ENCODE measurements at regions not wholly inside any gene's neighbourhood (a gene's known extent, or its start where the extent isn't known, plus 50 kb on each side); places are given as distances from the start of the nearest gene placed in this dataset.

- Histone ChIP-seq H3K36me3 (ENCODE audit: control insufficient read depth, insufficient read depth, low read length) (no peaks in the 10 kb centered on the region), H3K27me3 (ENCODE audit: control insufficient read depth, insufficient read depth, low read length) (no peaks in the 10 kb centered on the region), H3K4me3 (ENCODE audit: low read depth, low read length) (no peak overlapping the region)
- no peak for TF ChIP-seq CTCF (IDR thresholded peaks at IDR 0.05; ENCODE audit: insufficient read depth, low read length, severe bottlenecking)
- FAIRE-seq (no peak), DNase-seq (ENCODE audit: low read depth) (no peak)
These were observed 588.3 kb upstream of the ZFHX3 start for GRCh38 chr16:73636196-73636595.

- DNase-seq (ENCODE audit: low read depth) (no peak), FAIRE-seq (no peak)
- Histone ChIP-seq H3K36me3 (ENCODE audit: control insufficient read depth, insufficient read depth, low read length) (no peaks in the 10 kb centered on the region), H3K4me3 (ENCODE audit: low read depth, low read length) (no peak overlapping the region), H3K27me3 (ENCODE audit: control insufficient read depth, insufficient read depth, low read length) (no peaks in the 10 kb centered on the region)
- no peak for TF ChIP-seq CTCF (IDR thresholded peaks at IDR 0.05; ENCODE audit: insufficient read depth, low read length, severe bottlenecking)
These were observed 581.1 kb upstream of the ZFHX3 start for GRCh38 chr16:73629011-73629410.

- Histone ChIP-seq H3K36me3 (ENCODE audit: control insufficient read depth, insufficient read depth, low read length) (no peaks in the 10 kb centered on the region), H3K4me3 (ENCODE audit: low read depth, low read length) (no peak overlapping the region), H3K27me3 (ENCODE audit: control insufficient read depth, insufficient read depth, low read length) (no peaks in the 10 kb centered on the region)
- TF ChIP-seq CTCF (IDR thresholded peaks at IDR 0.05; ENCODE audit: insufficient read depth, low read length, severe bottlenecking) = no peak
- FAIRE-seq (no peak), DNase-seq (ENCODE audit: low read depth) (no peak)
These were observed 569.8 kb upstream of the ZFHX3 start for GRCh38 chr16:73617738-73618137.

GRCh38 chr16:73616770-73617169, 568.8 kb upstream of the ZFHX3 start:
- no peak overlapping the region for H3K4me3 ChIP-seq (ENCODE audit: low read depth, low read length)
- no peaks in the 10 kb centered on the region for H3K36me3 ChIP-seq (ENCODE audit: control insufficient read depth, insufficient read depth, low read length)
- TF ChIP-seq CTCF (IDR thresholded peaks at IDR 0.05; ENCODE audit: insufficient read depth, low read length, severe bottlenecking) = no peak
- FAIRE-seq (no peak), DNase-seq (ENCODE audit: low read depth) (no peak)
- H3K27me3 ChIP-seq (ENCODE audit: control insufficient read depth, insufficient read depth, low read length) = no peaks in the 10 kb centered on the region

- no peak for TF ChIP-seq CTCF (IDR thresholded peaks at IDR 0.05; ENCODE audit: insufficient read depth, low read length, severe bottlenecking)
- DNase-seq (ENCODE audit: low read depth) = peak; percentile 6
- Histone ChIP-seq H3K27me3 (ENCODE audit: control insufficient read depth, insufficient read depth, low read length) (no peaks in the 10 kb centered on the region), H3K4me3 (ENCODE audit: low read depth, low read length) (no peak overlapping the region), H3K36me3 (ENCODE audit: control insufficient read depth, insufficient read depth, low read length) (no peaks in the 10 kb centered on the region)
- no peak for FAIRE-seq
These were observed 568.3 kb upstream of the ZFHX3 start for GRCh38 chr16:73616166-73616753.
